OCI-LY1 (cell line): ENCODE measurements at regions not wholly inside any gene's neighbourhood (a gene's known extent, or its start where the extent isn't known, plus 50 kb on each side); places are given as distances from the start of the nearest gene placed in this dataset.
"Not testable (repeated sequence)": the region's sequence is repeated elsewhere in the genome, so short reads cannot be mapped to it uniquely, and the experiment has no call there.

Experiments used
- EZH2 ChIP-seq: fragments of 200-600 bp; sonication (generic), shearing (Covaris generic); IDR thresholded peaks from 2 replicates; pipeline ENCODE4 v1.8.0; 2017; ENCODE audit warnings: borderline replicate concordance, mixed run types, mild to moderate bottlenecking, antibody characterized with exemption, low read length, moderate library complexity, mixed read lengths
- TF ChIP-seq, protein P1 (sequence below): fragments of 200-600 bp; sonication (generic), shearing (Covaris generic); IDR thresholded peaks from 2 replicates; pipeline ENCODE4 v1.5.1; 2017; ENCODE audit warnings: mild to moderate bottlenecking, antibody characterized with exemption, low read length, moderate library complexity, mixed read lengths

DNA sequence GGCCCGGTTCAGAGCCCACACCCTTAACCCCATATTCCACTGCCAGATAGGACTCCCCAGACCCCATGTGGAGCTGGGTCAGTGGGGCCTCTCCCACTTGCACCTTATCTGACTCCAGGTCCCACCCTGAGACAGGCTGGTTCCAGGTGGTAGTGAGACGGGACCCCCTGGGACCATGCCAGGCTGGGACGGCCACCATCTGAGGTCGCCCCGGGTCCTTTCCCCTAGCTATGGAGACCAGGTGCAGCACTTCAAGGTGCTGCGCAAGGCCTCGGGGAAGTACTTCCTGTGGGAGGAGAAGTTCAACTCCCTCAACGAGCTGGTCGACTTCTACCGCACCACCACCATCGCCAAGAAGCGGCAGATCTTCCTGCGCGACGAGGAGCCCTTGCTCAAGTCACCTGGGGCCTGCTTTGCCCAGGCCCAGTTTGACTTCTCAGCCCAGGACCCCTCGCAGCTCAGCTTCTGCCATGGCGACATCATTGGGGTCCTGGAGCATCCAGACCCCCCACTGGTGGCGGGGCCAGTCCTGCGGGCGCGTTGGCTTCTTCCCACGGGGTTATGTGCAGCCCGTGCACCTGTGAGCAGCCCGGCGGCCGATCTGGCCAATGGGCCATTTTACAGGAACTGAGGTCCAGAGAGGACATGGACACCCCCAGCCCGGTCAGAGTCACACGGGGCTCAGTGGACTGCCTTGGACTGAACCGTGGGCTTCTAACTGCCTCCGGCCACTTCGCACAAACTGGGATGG lies 410.5 kb upstream of the CAMK1G start:
- TF ChIP-seq, protein P1, sequence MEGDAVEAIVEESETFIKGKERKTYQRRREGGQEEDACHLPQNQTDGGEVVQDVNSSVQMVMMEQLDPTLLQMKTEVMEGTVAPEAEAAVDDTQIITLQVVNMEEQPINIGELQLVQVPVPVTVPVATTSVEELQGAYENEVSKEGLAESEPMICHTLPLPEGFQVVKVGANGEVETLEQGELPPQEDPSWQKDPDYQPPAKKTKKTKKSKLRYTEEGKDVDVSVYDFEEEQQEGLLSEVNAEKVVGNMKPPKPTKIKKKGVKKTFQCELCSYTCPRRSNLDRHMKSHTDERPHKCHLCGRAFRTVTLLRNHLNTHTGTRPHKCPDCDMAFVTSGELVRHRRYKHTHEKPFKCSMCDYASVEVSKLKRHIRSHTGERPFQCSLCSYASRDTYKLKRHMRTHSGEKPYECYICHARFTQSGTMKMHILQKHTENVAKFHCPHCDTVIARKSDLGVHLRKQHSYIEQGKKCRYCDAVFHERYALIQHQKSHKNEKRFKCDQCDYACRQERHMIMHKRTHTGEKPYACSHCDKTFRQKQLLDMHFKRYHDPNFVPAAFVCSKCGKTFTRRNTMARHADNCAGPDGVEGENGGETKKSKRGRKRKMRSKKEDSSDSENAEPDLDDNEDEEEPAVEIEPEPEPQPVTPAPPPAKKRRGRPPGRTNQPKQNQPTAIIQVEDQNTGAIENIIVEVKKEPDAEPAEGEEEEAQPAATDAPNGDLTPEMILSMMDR, result not testable (repeated sequence)
- not testable (repeated sequence) for TF ChIP-seq EZH2
